IMR-90 (cell line): ENCODE measurements at regions not wholly inside any gene's neighbourhood (a gene's known extent, or its start where the extent isn't known, plus 50 kb on each side); places are given as distances from the start of the nearest gene placed in this dataset.

Source experiments
- ATAC-seq: fragments of 200-7000 bp; cut with Tn5 transposase; 2 replicates; pipeline ENCODE4 v1.9.1; 2020; ENCODE audit warnings: low read depth, mild to moderate bottlenecking, moderate library complexity
- BruUV-seq: library from RNA; stranded (reverse); fragments of 400-500 nt; replicated peaks from 2 replicates; lab custom pipeline; 2021; lab: Mats Ljungman, UMichigan
- CTCF ChIA-PET: fragments of 300-600 bp; formaldehyde crosslinking; extraction: SDS; loops from one replicate; lab custom pipeline; 2021; ENCODE audit warnings: antibody characterized with exemption; lab: Yijun Ruan, JAX
- POLR2A ChIA-PET: fragments of 300-600 bp; sonication (Branson Sonifier 250); formaldehyde crosslinking; loops from one replicate; lab custom pipeline; 2022; ENCODE audit warnings: antibody characterized with exemption; ENCODE audit not compliant: unreplicated experiment; lab: Charles Lee
- DNase-seq: peaks from one replicate; pipeline ENCODE4 v3.0.0; 2013
- H2AFZ ChIP-seq: replicated peaks from 2 replicates; pipeline ENCODE3; 2013; ENCODE audit warnings: low read length, mild to moderate bottlenecking; ENCODE audit not compliant: poor library complexity
- H2AK5ac ChIP-seq: 2 replicates; pipeline ENCODE4 v1.6.1; 2013; ENCODE audit warnings: low read depth, low read length, inconsistent platforms
- H2AK9ac ChIP-seq: replicated peaks from 2 replicates; pipeline ENCODE3; 2013; ENCODE audit warnings: mild to moderate bottlenecking, low read depth, low read length, moderate library complexity; ENCODE audit not compliant: poor library complexity
- H2BK120ac ChIP-seq: 2 replicates; pipeline ENCODE4 v1.6.1; 2013; ENCODE audit warnings: low read depth, low read length, inconsistent platforms
- H2BK15ac ChIP-seq: 3 replicates; pipeline ENCODE4 v1.6.1; 2013; ENCODE audit warnings: low read depth, low read length, inconsistent platforms
- H2BK20ac ChIP-seq: 2 replicates; pipeline ENCODE4 v1.6.1; 2013; ENCODE audit warnings: low read depth, mild to moderate bottlenecking, inconsistent platforms, low read length, moderate library complexity
- H2BK5ac ChIP-seq: 2 replicates; pipeline ENCODE4 v1.6.1; 2013; ENCODE audit warnings: mild to moderate bottlenecking, low read depth, low read length, inconsistent platforms; ENCODE audit not compliant: poor library complexity, severe bottlenecking
- H3K14ac ChIP-seq: replicated peaks from 2 replicates; pipeline ENCODE4 v1.6.1; 2013; ENCODE audit warnings: low read depth, low read length, inconsistent platforms
- H3K18ac ChIP-seq: 2 replicates; pipeline ENCODE4 v1.6.1; 2013; ENCODE audit warnings: low read depth, low read length, control low read depth
- H3K23ac ChIP-seq: 2 replicates; pipeline ENCODE4 v1.6.1; 2013; ENCODE audit warnings: low read depth, low read length, inconsistent platforms
- H3K27ac ChIP-seq: 2 replicates; pipeline ENCODE4 v1.5.1; 2013; ENCODE audit warnings: mild to moderate bottlenecking, control low read depth, low read length; ENCODE audit not compliant: insufficient read depth
- H3K27me3 ChIP-seq: 2 replicates; pipeline ENCODE4 v1.6.1; 2013; ENCODE audit warnings: low read length; ENCODE audit not compliant: control insufficient read depth, insufficient read depth
- H3K36me3 ChIP-seq: 2 replicates; pipeline ENCODE4 v1.6.1; 2013; ENCODE audit warnings: low read length, mixed read lengths; ENCODE audit not compliant: control insufficient read depth, insufficient read depth
- H3K4ac ChIP-seq: 2 replicates; pipeline ENCODE4 v1.6.1; 2013; ENCODE audit warnings: low read depth, low read length, inconsistent platforms
- H3K4me1 ChIP-seq: 2 replicates; pipeline ENCODE4 v1.6.1; 2013; ENCODE audit warnings: low read length, mixed read lengths; ENCODE audit not compliant: control insufficient read depth, insufficient read depth
- H3K4me2 ChIP-seq: 2 replicates; pipeline ENCODE4 v1.6.1; 2013; ENCODE audit warnings: low read depth, mild to moderate bottlenecking, control low read depth, low read length, moderate library complexity
- H3K4me3 ChIP-seq: 2 replicates; pipeline ENCODE4 v1.5.1; 2013; ENCODE audit warnings: low read depth, mild to moderate bottlenecking, control low read depth, low read length, moderate library complexity; ENCODE audit not compliant: insufficient read depth
- H3K56ac ChIP-seq: 2 replicates; pipeline ENCODE4 v1.6.1; 2013; ENCODE audit warnings: low read length, inconsistent platforms; ENCODE audit not compliant: insufficient read depth; ENCODE audit errors: extremely low read depth
- H3K79me1 ChIP-seq, 2 experiments: 2 replicates each; pipeline ENCODE4 v1.6.1; 2013; ENCODE audit warnings: low read length in 2 of 2, inconsistent platforms in 1 of 2, low read depth in 1 of 2
- H3K9ac ChIP-seq: 2 replicates; pipeline ENCODE4 v1.6.1; 2013; ENCODE audit warnings: low read depth, low read length, control low read depth
- H3K9me1 ChIP-seq: 2 replicates; pipeline ENCODE4 v1.6.1; 2013; ENCODE audit warnings: low read length, inconsistent platforms; ENCODE audit not compliant: insufficient read depth
- H3K9me3 ChIP-seq: 2 replicates; pipeline ENCODE4 v1.6.1; 2013; ENCODE audit warnings: low read length; ENCODE audit not compliant: control insufficient read depth, insufficient read depth
- H4K20me1 ChIP-seq: 2 replicates; pipeline ENCODE4 v1.6.1; 2013; ENCODE audit warnings: low read length, inconsistent platforms; ENCODE audit not compliant: insufficient read depth
- H4K5ac ChIP-seq: 2 replicates; pipeline ENCODE4 v1.6.1; 2013; ENCODE audit warnings: mild to moderate bottlenecking, low read depth, low read length, control low read depth
- H4K8ac ChIP-seq, 2 experiments: 2 replicates each; pipeline ENCODE4 v1.6.1; 2013; ENCODE audit warnings: low read depth in 2 of 2, low read length in 2 of 2, control low read depth in 1 of 2, inconsistent platforms in 1 of 2
- H4K91ac ChIP-seq: 2 replicates; pipeline ENCODE4 v1.6.1; 2013; ENCODE audit warnings: low read depth, low read length, inconsistent platforms; ENCODE audit not compliant: insufficient read depth
- BHLHE40 ChIP-seq: fragments of 150-350 bp; IDR thresholded peaks from 2 replicates; pipeline ENCODE4 v1.6.1; 2016; ENCODE audit warnings: mild to moderate bottlenecking, low read depth, low read length
- CEBPB ChIP-seq: IDR thresholded peaks from 2 replicates; pipeline ENCODE4 v1.6.1; 2012; ENCODE audit warnings: low read depth, low read length, improper control_type of control experiment
- CHD1 ChIP-seq: IDR thresholded peaks from 2 replicates; pipeline ENCODE4 v1.6.1; 2012; ENCODE audit warnings: low read depth, low read length, improper control_type of control experiment
- FOS ChIP-seq: fragments of 150-350 bp; IDR thresholded peaks from 2 replicates; pipeline ENCODE4 v1.6.1; 2016; ENCODE audit warnings: low read depth, low read length
- MAFK ChIP-seq: IDR thresholded peaks from 2 replicates; pipeline ENCODE4 v1.6.1; 2012; ENCODE audit warnings: low read depth, low read length, improper control_type of control experiment
- MAZ ChIP-seq: IDR thresholded peaks from 2 replicates; pipeline ENCODE4 v1.6.1; 2012; ENCODE audit warnings: low read depth, mild to moderate bottlenecking, low read length, improper control_type of control experiment, moderate library complexity, borderline replicate concordance
- MXI1 ChIP-seq: IDR thresholded peaks from 2 replicates; pipeline ENCODE4 v1.6.1; 2012; ENCODE audit warnings: low read depth, mild to moderate bottlenecking, low read length, moderate library complexity, borderline replicate concordance
- NFE2L2 ChIP-seq: fragments of 150-350 bp; IDR thresholded peaks from 2 replicates; pipeline ENCODE4 v1.6.1; 2016; ENCODE audit warnings: low read depth, mild to moderate bottlenecking, low read length
- POLR2A ChIP-seq: IDR thresholded peaks from 2 replicates; pipeline ENCODE4 v1.6.1; 2012; ENCODE audit warnings: mild to moderate bottlenecking, low read depth, low read length
- RAD21 ChIP-seq: IDR thresholded peaks from 2 replicates; pipeline ENCODE4 v1.6.1; 2012; ENCODE audit warnings: low read length, improper control_type of control experiment
- RFX5 ChIP-seq: IDR thresholded peaks from 2 replicates; pipeline ENCODE4 v1.8.0; 2012; ENCODE audit warnings: low read depth, mild to moderate bottlenecking, low read length, moderate library complexity
- SMC3 ChIP-seq: fragments of 150-350 bp; IDR thresholded peaks from 2 replicates; pipeline ENCODE4 v1.6.1; 2016; ENCODE audit warnings: low read depth, mild to moderate bottlenecking, antibody characterized with exemption, low read length, moderate library complexity
- WGBS, 2 experiments: methylation state at CpG; one replicate each; pipeline versions ENCODE4 v1.1.5 to v1.1.7; 2013; ENCODE audit warnings: missing lambda C conversion rate in 2 of 2; ENCODE audit not compliant: insufficient read length in 1 of 2; ENCODE audit errors: extremely low coverage in 2 of 2; 5-methylcytosine and 5-hydroxymethylcytosine counted together
- dilution Hi-C: fragments of 300-500 bp; cut with HindIII; formaldehyde crosslinking; loops from one replicate; pipeline ENCODE4 v1.14.3; 2018; ENCODE audit warnings: low sequenced_read_pairs; ENCODE audit not compliant: unreplicated experiment
- in situ Hi-C: fragments of 300-500 bp; cut with MboI; formaldehyde crosslinking; loops from 3 replicates; pipeline ENCODE4 v1.14.3; 2019; ENCODE audit warnings: low sequenced_read_pairs, inconsistent platforms, mixed read lengths
- intact Hi-C: fragments of 100-400 bp; cut with micrococcal nuclease; formaldehyde crosslinking; loops from 2 replicates; pipeline ENCODE4 v1.10.0; 2022
- TF ChIP-seq, protein P1 (sequence below): conservative IDR thresholded peaks from 2 replicates; pipeline ENCODE4 v1.5.1; 2012; ENCODE audit warnings: mild to moderate bottlenecking, low read depth, low read length, improper control_type of control experiment
- TF ChIP-seq, protein P2 (sequence below): fragments of 150-350 bp; IDR thresholded peaks from 2 replicates; pipeline ENCODE4 v1.6.1; 2016; ENCODE audit warnings: low read depth, mild to moderate bottlenecking, low read length, moderate library complexity, borderline replicate concordance

- Histone ChIP-seq H3K36me3 (no peaks in the 10 kb centered on the region), H3K23ac (no peak overlapping the region), H2BK5ac (peak overlapping the region; percentile 90), H3K4me2 (peak overlapping the region; percentile 66; the same call in 1 of the 2 replicates), H3K18ac (peak overlapping the region; percentile 96; the same call in 1 of the 2 replicates), H2BK120ac (peak overlapping the region; percentile 83), H4K5ac (peak overlapping the region; percentile 93; the same call in 1 of the 2 replicates), H4K91ac (no peak overlapping the region), H2AK5ac (no peak overlapping the region), H2BK20ac (peak overlapping the region; percentile 78; the same call in 1 of the 2 replicates), H3K4me3 (no peak overlapping the region), H2AFZ (peak overlapping the region; percentile 34), H3K4me1 (peaks cover 3% of the 10 kb centered on the region; the same call in 1 of the 2 replicates), H4K8ac (peak overlapping the region in 1 of 2 experiments; percentile 72; a peak in 2 of 4 replicates), H3K4ac (peak overlapping the region; percentile 63; the same call in 1 of the 2 replicates), H3K9me1 (no peaks in the 10 kb centered on the region; the same call in 1 of the 2 replicates), H3K9ac (no peak overlapping the region), H2AK9ac (no peak overlapping the region), H3K9me3 (no peaks in the 10 kb centered on the region), H3K14ac (peak overlapping the region; percentile 52; the same call in 1 of the 2 replicates), H4K20me1 (no peaks in the 10 kb centered on the region), H3K27ac (no peak overlapping the region), H3K79me1 (no peaks in the 10 kb centered on the region), H3K56ac (no peak overlapping the region), H3K27me3 (no peaks in the 10 kb centered on the region), H2BK15ac (peak overlapping the region; percentile 77; the same call in 1 of the 3 replicates)
- CTCF ChIA-PET, result no interaction called here
- peak; percentile 80 for ATAC-seq
- intact Hi-C loops (no loop called here), in situ Hi-C loops (no loop called here), dilution Hi-C loops (no loop called here)
- TF ChIP-seq, protein P1, sequence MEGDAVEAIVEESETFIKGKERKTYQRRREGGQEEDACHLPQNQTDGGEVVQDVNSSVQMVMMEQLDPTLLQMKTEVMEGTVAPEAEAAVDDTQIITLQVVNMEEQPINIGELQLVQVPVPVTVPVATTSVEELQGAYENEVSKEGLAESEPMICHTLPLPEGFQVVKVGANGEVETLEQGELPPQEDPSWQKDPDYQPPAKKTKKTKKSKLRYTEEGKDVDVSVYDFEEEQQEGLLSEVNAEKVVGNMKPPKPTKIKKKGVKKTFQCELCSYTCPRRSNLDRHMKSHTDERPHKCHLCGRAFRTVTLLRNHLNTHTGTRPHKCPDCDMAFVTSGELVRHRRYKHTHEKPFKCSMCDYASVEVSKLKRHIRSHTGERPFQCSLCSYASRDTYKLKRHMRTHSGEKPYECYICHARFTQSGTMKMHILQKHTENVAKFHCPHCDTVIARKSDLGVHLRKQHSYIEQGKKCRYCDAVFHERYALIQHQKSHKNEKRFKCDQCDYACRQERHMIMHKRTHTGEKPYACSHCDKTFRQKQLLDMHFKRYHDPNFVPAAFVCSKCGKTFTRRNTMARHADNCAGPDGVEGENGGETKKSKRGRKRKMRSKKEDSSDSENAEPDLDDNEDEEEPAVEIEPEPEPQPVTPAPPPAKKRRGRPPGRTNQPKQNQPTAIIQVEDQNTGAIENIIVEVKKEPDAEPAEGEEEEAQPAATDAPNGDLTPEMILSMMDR, result no peak
- TF ChIP-seq RFX5 (no peak), FOS (no peak), SMC3 (no peak), NFE2L2 (no peak), MAFK (no peak), RAD21 (no peak), MXI1 (no peak), MAZ (no peak), CEBPB (no peak), POLR2A (no peak), BHLHE40 (no peak), CHD1 (no peak)
- TF ChIP-seq, protein P2, sequence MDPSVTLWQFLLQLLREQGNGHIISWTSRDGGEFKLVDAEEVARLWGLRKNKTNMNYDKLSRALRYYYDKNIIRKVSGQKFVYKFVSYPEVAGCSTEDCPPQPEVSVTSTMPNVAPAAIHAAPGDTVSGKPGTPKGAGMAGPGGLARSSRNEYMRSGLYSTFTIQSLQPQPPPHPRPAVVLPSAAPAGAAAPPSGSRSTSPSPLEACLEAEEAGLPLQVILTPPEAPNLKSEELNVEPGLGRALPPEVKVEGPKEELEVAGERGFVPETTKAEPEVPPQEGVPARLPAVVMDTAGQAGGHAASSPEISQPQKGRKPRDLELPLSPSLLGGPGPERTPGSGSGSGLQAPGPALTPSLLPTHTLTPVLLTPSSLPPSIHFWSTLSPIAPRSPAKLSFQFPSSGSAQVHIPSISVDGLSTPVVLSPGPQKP, result no peak
- DNase-seq, result peak; percentile 80
- POLR2A ChIA-PET, result no interaction called here
- WGBS, 2 experiments, result no CpG with 5 or more reads among the region's 2 CpGs
- BruUV-seq, result no TSS peak
Measured at GRCh38 chr3:99242271-99242670, 340.8 kb upstream of the DCBLD2 start.
